Fibroblast of the aortic adventitia (primary cell): ENCODE measurements at regions not wholly inside any gene's neighbourhood (a gene's known extent, or its start where the extent isn't known, plus 50 kb on each side); places are given as distances from the start of the nearest gene placed in this dataset.

Experiments
- DNase-seq: peaks from one replicate; pipeline ENCODE4 v3.0.0-alpha.2; 2010; ENCODE audit warnings: low read depth
- H3K4me3 ChIP-seq: 2 replicates; pipeline ENCODE4 v1.5.1; 2011; ENCODE audit warnings: low read depth, mild to moderate bottlenecking, control low read depth, low read length, moderate library complexity
- TF ChIP-seq, protein P1 (sequence below): IDR thresholded peaks from 2 replicates; pipeline ENCODE4 v1.5.1; 2011; ENCODE audit warnings: mild to moderate bottlenecking, low read length, control low read depth, inconsistent platforms; ENCODE audit not compliant: insufficient read depth

DNA sequence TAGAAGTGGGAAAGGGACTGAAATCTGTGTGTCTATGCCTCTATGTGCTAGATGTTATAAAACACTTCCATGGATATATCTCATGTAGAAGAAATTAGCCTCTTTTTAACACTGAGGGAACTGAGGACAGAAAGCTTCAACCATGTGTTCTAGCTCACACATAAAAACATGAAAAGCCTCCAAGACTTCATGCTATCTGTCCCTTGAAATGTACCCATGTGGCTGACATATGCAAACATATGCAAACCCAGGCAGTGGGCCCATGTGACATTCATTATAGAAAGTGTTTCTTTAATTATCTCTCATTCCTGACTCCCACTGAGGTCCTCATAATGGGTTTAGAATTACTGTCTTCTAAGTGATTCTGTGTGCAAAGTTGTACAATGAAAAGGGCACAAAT lies 134.7 kb upstream of the MAF start:
- no peak overlapping the region for H3K4me3 ChIP-seq
- no peak for DNase-seq
- TF ChIP-seq, protein P1, sequence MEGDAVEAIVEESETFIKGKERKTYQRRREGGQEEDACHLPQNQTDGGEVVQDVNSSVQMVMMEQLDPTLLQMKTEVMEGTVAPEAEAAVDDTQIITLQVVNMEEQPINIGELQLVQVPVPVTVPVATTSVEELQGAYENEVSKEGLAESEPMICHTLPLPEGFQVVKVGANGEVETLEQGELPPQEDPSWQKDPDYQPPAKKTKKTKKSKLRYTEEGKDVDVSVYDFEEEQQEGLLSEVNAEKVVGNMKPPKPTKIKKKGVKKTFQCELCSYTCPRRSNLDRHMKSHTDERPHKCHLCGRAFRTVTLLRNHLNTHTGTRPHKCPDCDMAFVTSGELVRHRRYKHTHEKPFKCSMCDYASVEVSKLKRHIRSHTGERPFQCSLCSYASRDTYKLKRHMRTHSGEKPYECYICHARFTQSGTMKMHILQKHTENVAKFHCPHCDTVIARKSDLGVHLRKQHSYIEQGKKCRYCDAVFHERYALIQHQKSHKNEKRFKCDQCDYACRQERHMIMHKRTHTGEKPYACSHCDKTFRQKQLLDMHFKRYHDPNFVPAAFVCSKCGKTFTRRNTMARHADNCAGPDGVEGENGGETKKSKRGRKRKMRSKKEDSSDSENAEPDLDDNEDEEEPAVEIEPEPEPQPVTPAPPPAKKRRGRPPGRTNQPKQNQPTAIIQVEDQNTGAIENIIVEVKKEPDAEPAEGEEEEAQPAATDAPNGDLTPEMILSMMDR = no peak

DNA sequence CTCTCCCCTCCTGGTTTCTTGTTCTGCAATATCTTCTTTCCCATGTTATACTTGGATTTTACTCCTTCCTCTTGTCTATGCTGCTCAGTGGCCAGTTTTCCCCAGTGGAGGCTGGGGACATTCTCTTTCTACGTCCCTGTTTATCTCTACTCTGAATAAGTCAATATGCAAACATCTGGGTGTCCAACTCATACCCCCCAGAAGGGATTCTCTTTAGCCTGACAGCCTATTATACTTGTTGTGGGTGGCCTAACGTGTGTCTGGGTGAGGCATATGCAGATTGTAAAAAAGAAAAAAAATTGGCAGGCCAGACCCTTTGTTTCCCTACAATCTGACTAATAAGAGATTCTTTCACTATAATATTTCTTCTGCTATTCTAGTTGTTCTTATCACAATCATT lies 134.2 kb upstream of the MAF start:
- TF ChIP-seq, protein P1 = no peak
- DNase-seq = no peak
- H3K4me3 ChIP-seq = no peak overlapping the region

DNA sequence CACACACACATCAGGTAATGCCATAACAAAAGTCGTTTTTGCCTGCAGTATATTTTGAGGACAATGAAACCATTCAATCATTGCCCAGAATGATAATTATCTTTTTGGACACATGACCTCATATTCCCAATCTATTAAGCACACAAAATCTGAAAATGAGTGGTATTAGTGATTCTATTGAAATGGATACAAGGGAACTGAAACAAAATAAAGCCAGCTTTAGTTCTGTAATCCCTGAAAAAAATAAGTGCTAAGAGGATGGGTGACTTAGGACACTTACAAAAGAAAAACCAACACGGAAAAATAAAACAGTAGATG lies 128.3 kb upstream of the MAF start:
- no peak for DNase-seq
- TF ChIP-seq, protein P1 = no peak
- no peak overlapping the region for H3K4me3 ChIP-seq

DNA sequence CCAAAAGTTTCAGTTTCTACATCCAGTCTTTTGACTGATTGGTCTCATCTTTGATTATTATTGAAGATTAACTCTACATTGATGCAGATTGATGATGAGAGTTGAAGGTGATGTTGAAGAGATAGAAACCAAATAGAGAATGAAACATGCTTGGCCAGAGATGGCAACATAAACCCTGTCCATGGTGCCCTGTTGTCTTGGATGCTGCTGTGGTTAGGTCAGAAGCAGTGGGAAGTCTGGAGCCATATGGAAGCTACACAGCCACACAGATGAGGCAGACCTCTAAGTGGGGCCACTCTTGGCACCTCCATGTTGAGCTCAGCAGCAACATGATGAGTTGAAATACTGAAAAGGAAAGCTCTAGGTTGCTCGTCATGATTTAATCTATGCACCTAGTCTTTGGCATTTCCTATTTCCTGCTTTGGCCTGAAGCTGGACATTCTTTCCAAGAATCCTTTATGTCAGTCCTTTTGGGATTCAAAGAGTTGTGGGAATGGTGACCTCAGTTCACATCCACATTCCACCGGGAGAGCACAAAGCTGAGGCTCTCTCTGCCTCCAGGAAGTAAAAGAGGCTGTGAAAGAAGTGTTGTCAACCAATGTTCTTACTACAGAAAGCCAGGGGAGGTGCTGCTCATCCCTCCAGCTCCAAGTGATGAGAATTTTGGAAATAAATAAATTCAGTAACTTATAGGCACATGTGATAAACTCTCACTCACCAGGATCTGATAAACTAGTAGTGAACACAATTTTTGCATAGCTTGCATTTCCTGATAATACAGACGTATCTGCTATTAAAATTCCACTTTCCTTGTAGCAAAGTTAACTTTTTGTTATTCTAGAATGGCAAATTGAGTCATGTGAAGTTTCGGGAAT lies 127.7 kb upstream of the MAF start:
- TF ChIP-seq, protein P1 = no peak
- DNase-seq = no peak
- H3K4me3 ChIP-seq = no peak overlapping the region

DNA sequence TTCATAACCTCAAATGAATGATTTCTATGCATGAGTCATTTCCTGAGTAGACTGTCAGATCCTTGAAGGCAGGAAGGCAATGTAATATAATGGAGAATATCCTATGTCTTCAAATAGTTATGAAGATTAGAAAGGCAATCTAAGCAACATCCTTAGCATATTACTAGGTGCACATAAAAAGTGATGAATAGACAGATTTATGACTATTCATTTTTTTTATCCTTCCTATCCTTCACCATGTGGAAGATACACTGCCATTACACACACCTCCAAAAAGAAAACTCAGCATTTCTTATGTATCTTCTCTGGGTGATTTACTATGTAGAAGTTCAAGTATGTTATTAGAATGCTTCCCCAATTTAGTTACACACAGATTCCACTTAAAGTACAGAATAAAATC lies 126.4 kb upstream of the MAF start:
- H3K4me3 ChIP-seq = no peak overlapping the region
- DNase-seq = no peak
- TF ChIP-seq, protein P1 = no peak

DNA sequence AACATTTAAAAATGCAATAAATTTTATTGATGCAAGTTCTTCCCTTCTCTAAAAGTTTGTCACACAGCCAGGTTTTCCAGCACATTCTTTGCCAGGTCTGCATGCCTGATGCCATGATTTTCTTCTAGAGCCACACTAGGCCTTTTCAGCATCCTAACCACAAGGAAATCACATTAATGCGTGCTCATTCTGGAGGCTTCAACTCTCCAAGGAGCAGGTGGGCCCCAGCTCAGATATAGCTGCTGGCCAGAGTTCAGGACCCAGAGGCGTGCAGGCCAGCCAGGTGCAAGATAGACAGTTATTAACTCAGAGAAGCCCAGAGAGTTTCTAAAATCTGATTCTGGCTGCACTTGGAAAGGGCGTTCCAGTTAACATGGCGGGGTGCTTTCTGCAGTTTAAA lies 124.5 kb upstream of the MAF start:
- DNase-seq = no peak
- no peak overlapping the region for H3K4me3 ChIP-seq
- TF ChIP-seq, protein P1 = no peak
